ENCODE measurements at regions not wholly inside any gene's neighbourhood (a gene's known extent, or its start where the extent isn't known, plus 50 kb on each side); places are given as distances from the start of the nearest gene placed in this dataset.
"Not testable (repeated sequence)": the region's sequence is repeated elsewhere in the genome, so short reads cannot be mapped to it uniquely, and the experiment has no call there.

GRCh38 chr16:26595199-26595598 lies 471.5 kb upstream of the C16orf82 start:
- no peak for TF ChIP-seq CTCF (IDR thresholded peaks at IDR 0.05)
- no peak for TF ChIP-seq POLR2A (IDR thresholded peaks at IDR 0.05)
- no peak for TF ChIP-seq POLR2AphosphoS5 (IDR thresholded peaks at IDR 0.05; ENCODE audit: insufficient read depth in 1 of 2, low read depth in 1 of 2)
- H3K4me1 ChIP-seq = no peaks in the 10 kb centered on the region
- no peak for DNase-seq (ENCODE audit: extremely low spot score in 2 of 2)
- no peak overlapping the region for H3K27ac ChIP-seq
- no peaks in the 10 kb centered on the region for H3K9me3 ChIP-seq
- intact Hi-C loops (cut with DNase I) = no loop called here
- H3K36me3 ChIP-seq = no peaks in the 10 kb centered on the region
- no peak overlapping the region for H3K4me3 ChIP-seq
- no peaks in the 10 kb centered on the region for H3K27me3 ChIP-seq

- H3K4me1 ChIP-seq; H3K4me3 ChIP-seq; H3K27ac ChIP-seq; H3K9me3 ChIP-seq; intact Hi-C loops (cut with DNase I); H3K36me3 ChIP-seq; H3K27me3 ChIP-seq; DNase-seq (ENCODE audit: extremely low spot score in 2 of 2): not testable (repeated sequence)
These were observed 470.7 kb upstream of the C16orf82 start for GRCh38 chr16:26596033-26596432.

- no peaks in the 10 kb centered on the region for H3K36me3 ChIP-seq
- DNase-seq (ENCODE audit: extremely low spot score in 2 of 2) = no peak
- no peaks in the 10 kb centered on the region for H3K4me1 ChIP-seq
- no peaks in the 10 kb centered on the region for H3K9me3 ChIP-seq
- intact Hi-C loops (cut with DNase I) = no loop called here
- no peak overlapping the region for H3K4me3 ChIP-seq
- no peaks in the 10 kb centered on the region for H3K27me3 ChIP-seq
- H3K27ac ChIP-seq = no peak overlapping the region
- TF ChIP-seq POLR2A (IDR thresholded peaks at IDR 0.05) = no peak
- TF ChIP-seq POLR2AphosphoS5 (IDR thresholded peaks at IDR 0.05; ENCODE audit: insufficient read depth in 1 of 2, low read depth in 1 of 2) = no peak
- no peak for TF ChIP-seq CTCF (IDR thresholded peaks at IDR 0.05)
These were observed 468.7 kb upstream of the C16orf82 start for GRCh38 chr16:26598061-26598460.

- no peaks in the 10 kb centered on the region for H3K36me3 ChIP-seq
- no peaks in the 10 kb centered on the region for H3K4me1 ChIP-seq
- no peak for TF ChIP-seq POLR2A (IDR thresholded peaks at IDR 0.05)
- no peak for TF ChIP-seq POLR2AphosphoS5 (IDR thresholded peaks at IDR 0.05; ENCODE audit: insufficient read depth in 1 of 2, low read depth in 1 of 2)
- no peak for TF ChIP-seq CTCF (IDR thresholded peaks at IDR 0.05)
- H3K27me3 ChIP-seq = no peaks in the 10 kb centered on the region
- no peak for DNase-seq (ENCODE audit: extremely low spot score in 2 of 2)
- H3K27ac ChIP-seq = no peak overlapping the region
- no peak overlapping the region for H3K4me3 ChIP-seq
- H3K9me3 ChIP-seq = no peaks in the 10 kb centered on the region
- intact Hi-C loops (cut with DNase I) = no loop called here
These were observed 467.5 kb upstream of the C16orf82 start for GRCh38 chr16:26598998-26599784.

GRCh38 chr16:26599785-26600104 lies 467.0 kb upstream of the C16orf82 start:
- intact Hi-C loops (cut with DNase I) = no loop called here
- Histone ChIP-seq H3K4me1 (no peaks in the 10 kb centered on the region), H3K27me3 (no peaks in the 10 kb centered on the region), H3K4me3 (no peak overlapping the region), H3K36me3 (no peaks in the 10 kb centered on the region), H3K9me3 (no peaks in the 10 kb centered on the region), H3K27ac (no peak overlapping the region)
- DNase-seq (ENCODE audit: extremely low spot score in 2 of 2) = no peak
- TF ChIP-seq POLR2A (IDR thresholded peaks at IDR 0.05) (no peak), POLR2AphosphoS5 (IDR thresholded peaks at IDR 0.05; ENCODE audit: insufficient read depth in 1 of 2, low read depth in 1 of 2) (no peak), CTCF (IDR thresholded peaks at IDR 0.05) (no peak)

All from vagina (tissue), 2 donors.